WTC11 (cell line): ENCODE measurements at regions not wholly inside any gene's neighbourhood (a gene's known extent, or its start where the extent isn't known, plus 50 kb on each side); places are given as distances from the start of the nearest gene placed in this dataset.

Experiments
- ATAC-seq: fragments of 200-7000 bp; cut with Tn5 transposase; 2 replicates; pipeline ENCODE4 v1.10.0; 2021; ENCODE audit warnings: mild to moderate bottlenecking, moderate library complexity
- CTCF ChIA-PET: fragments of 300-600 bp; sonication (Branson Sonifier 250); formaldehyde crosslinking; loops from one replicate; lab custom pipeline; 2021; ENCODE audit warnings: antibody characterized with exemption; lab: Charles Lee
- POLR2A ChIA-PET: fragments of 350-600 bp; sonication (Branson Sonifier 250); formaldehyde crosslinking; loops from one replicate; lab custom pipeline; 2021; ENCODE audit warnings: antibody characterized with exemption; lab: Charles Lee
- DNase-seq: peaks from one replicate; pipeline ENCODE4 v3.0.0; 2021; ENCODE audit warnings: low spot score
- H3K27ac Mint-ChIP-seq: 2 replicates; pipeline ENCODE4 v1.8.0; 2021; ENCODE audit warnings: mixed read lengths
- H3K27me3 Mint-ChIP-seq: 2 replicates; pipeline ENCODE4 v1.8.0; 2021; ENCODE audit warnings: low read depth, mild to moderate bottlenecking, moderate library complexity, mixed read lengths
- H3K36me3 Mint-ChIP-seq: 2 replicates; pipeline ENCODE4 v1.8.0; 2021; ENCODE audit warnings: mixed read lengths
- H3K4me1 Mint-ChIP-seq: 2 replicates; pipeline ENCODE4 v1.8.0; 2022; ENCODE audit warnings: mixed read lengths
- H3K4me3 Mint-ChIP-seq: 2 replicates; pipeline ENCODE4 v1.8.0; 2021; ENCODE audit warnings: mild to moderate bottlenecking, moderate library complexity, mixed read lengths
- H3K9me3 Mint-ChIP-seq: 2 replicates; pipeline ENCODE4 v1.8.0; 2021; ENCODE audit warnings: mixed read lengths
- ATF1 ChIP-seq: sonication (generic); formaldehyde crosslinking; IDR thresholded peaks from 2 replicates; pipeline ENCODE4 v1.8.1; 2023; ENCODE audit warnings: mild to moderate bottlenecking, moderate library complexity, missing genetic modification reagents
- CBFB ChIP-seq: sonication (generic); formaldehyde crosslinking; IDR thresholded peaks from 2 replicates; pipeline ENCODE4 v1.8.1; 2022; ENCODE audit warnings: mild to moderate bottlenecking, low read depth, missing genetic modification reagents
- ESRRA ChIP-seq: sonication (generic); formaldehyde crosslinking; IDR thresholded peaks from 2 replicates; pipeline ENCODE4 v1.8.1; 2022; ENCODE audit warnings: mild to moderate bottlenecking, missing genetic modification reagents, borderline replicate concordance
- FOXP4 ChIP-seq: sonication (generic); formaldehyde crosslinking; IDR thresholded peaks from 2 replicates; pipeline ENCODE4 v1.8.0; 2022; ENCODE audit warnings: mild to moderate bottlenecking, missing genetic modification reagents
- GTF2I ChIP-seq: fragments of 250-450 bp; sonication (Bioruptor Pico); conservative IDR thresholded peaks from 2 replicates; pipeline ENCODE4 v1.4.0; 2021; ENCODE audit warnings: mild to moderate bottlenecking
- HMGA2 ChIP-seq: fragments of 250-450 bp; sonication (Bioruptor Pico); IDR thresholded peaks from 2 replicates; pipeline ENCODE4 v1.4.0; 2021; ENCODE audit warnings: mild to moderate bottlenecking, moderate library complexity
- IRF2 ChIP-seq: sonication (generic); formaldehyde crosslinking; IDR thresholded peaks from 2 replicates; pipeline ENCODE4 v1.8.0; 2022; ENCODE audit warnings: low read depth, missing genetic modification reagents, borderline replicate concordance
- NFYB ChIP-seq: sonication (generic); formaldehyde crosslinking; conservative IDR thresholded peaks from 2 replicates; pipeline ENCODE4 v1.8.0; 2022; ENCODE audit warnings: low read depth, missing genetic modification reagents
- NR1H2 ChIP-seq: sonication (generic); formaldehyde crosslinking; IDR thresholded peaks from 2 replicates; pipeline ENCODE4 v1.9.0; 2021; ENCODE audit warnings: mild to moderate bottlenecking, moderate library complexity, missing genetic modification reagents
- OVOL2 ChIP-seq: fragments of 250-450 bp; sonication (Bioruptor Pico); IDR thresholded peaks from 2 replicates; pipeline ENCODE4 v1.9.0; 2021; ENCODE audit warnings: mild to moderate bottlenecking, borderline replicate concordance
- SMAD3 ChIP-seq: sonication (generic); formaldehyde crosslinking; IDR thresholded peaks from 2 replicates; pipeline ENCODE4 v1.8.0; 2022; ENCODE audit warnings: missing genetic modification reagents, mild to moderate bottlenecking, borderline replicate concordance
- SP1 ChIP-seq: sonication (generic); formaldehyde crosslinking; conservative IDR thresholded peaks from 2 replicates; pipeline ENCODE4 v1.8.1; 2022; ENCODE audit warnings: missing genetic modification reagents
- STAT6 ChIP-seq: sonication (generic); formaldehyde crosslinking; conservative IDR thresholded peaks from 2 replicates; pipeline ENCODE4 v1.8.1; 2023; ENCODE audit warnings: mild to moderate bottlenecking, low read depth, missing genetic modification reagents, moderate library complexity
- TCF7 ChIP-seq: sonication (generic); formaldehyde crosslinking; IDR thresholded peaks from 2 replicates; pipeline ENCODE4 v1.8.0; 2022; ENCODE audit warnings: mild to moderate bottlenecking, low read depth, missing genetic modification reagents, moderate library complexity
- USF1 ChIP-seq: sonication (generic); formaldehyde crosslinking; IDR thresholded peaks from 2 replicates; pipeline ENCODE4 v1.8.0; 2022; ENCODE audit warnings: mild to moderate bottlenecking, missing genetic modification reagents
- ZMAT4 ChIP-seq: fragments of 250-450 bp; sonication (Bioruptor Pico); IDR thresholded peaks from 2 replicates; pipeline ENCODE4 v1.9.0; 2021; ENCODE audit warnings: mild to moderate bottlenecking
- ZNF263 ChIP-seq: sonication (generic); formaldehyde crosslinking; IDR thresholded peaks from 2 replicates; pipeline ENCODE4 v1.8.1; 2022; ENCODE audit warnings: low read depth, mild to moderate bottlenecking, moderate library complexity, missing genetic modification reagents
- ZNF532 ChIP-seq: fragments of 250-450 bp; sonication (Bioruptor Pico); IDR thresholded peaks from 2 replicates; pipeline ENCODE4 v1.9.0; 2021; ENCODE audit warnings: mild to moderate bottlenecking, borderline replicate concordance
- ZNF671 ChIP-seq: fragments of 250-450 bp; sonication (Bioruptor Pico); IDR thresholded peaks from 2 replicates; pipeline ENCODE4 v1.8.0; 2021; ENCODE audit warnings: mild to moderate bottlenecking
- TF ChIP-seq, protein P1 (sequence below): fragments of 250-450 bp; sonication (Bioruptor Pico); IDR thresholded peaks from 2 replicates; pipeline ENCODE4 v1.9.0; 2021; ENCODE audit warnings: moderate library complexity, mild to moderate bottlenecking, inconsistent platforms, borderline replicate concordance
- TF ChIP-seq, protein P2 (sequence below): sonication (generic); formaldehyde crosslinking; IDR thresholded peaks from 2 replicates; pipeline ENCODE4 v1.8.1; 2022; ENCODE audit warnings: low read depth, missing genetic modification reagents, borderline replicate concordance
- TF ChIP-seq, protein P3 (sequence below): fragments of 250-450 bp; sonication (Bioruptor Pico); IDR thresholded peaks from 2 replicates; pipeline ENCODE4 v1.8.0; 2021; ENCODE audit warnings: mild to moderate bottlenecking
- TF ChIP-seq, protein P4 (sequence below): sonication (generic); formaldehyde crosslinking; IDR thresholded peaks from 2 replicates; pipeline ENCODE4 v1.8.1; 2022; ENCODE audit warnings: mild to moderate bottlenecking, missing genetic modification reagents, moderate library complexity, borderline replicate concordance

GRCh38 chr13:47421525-47421924, 524.7 kb upstream of the HTR2A start:
- POLR2A ChIA-PET = interaction anchor here (0.6 kb wide), 1 partner anchor 140 kb away, joined by 3 read pairs; no protein-coding TSS in a partner anchor
- no peaks in the 10 kb centered on the region for H3K9me3 Mint-ChIP-seq
- ATAC-seq = no peak

GRCh38 chr13:47420568-47420967, 523.7 kb upstream of the HTR2A start:
- Mint-ChIP-seq H3K4me3 (no peak overlapping the region), H3K4me1 (no peaks in the 10 kb centered on the region), H3K36me3 (no peaks in the 10 kb centered on the region), H3K27me3 (no peaks in the 10 kb centered on the region), H3K9me3 (no peaks in the 10 kb centered on the region), H3K27ac (no peak overlapping the region)
- POLR2A ChIA-PET = no interaction called here
- ATAC-seq (no peak), DNase-seq (no peak)
- CTCF ChIA-PET = no interaction called here
- no peak for TF ChIP-seq ZNF263 (CRISPR knock-in tag)
- TF ChIP-seq USF1 = no peak
- no peak for TF ChIP-seq NFYB (CRISPR knock-in tag)
- no peak for TF ChIP-seq STAT6 (CRISPR knock-in tag)
- TF ChIP-seq ZNF532 = no peak
- TF ChIP-seq ATF1 = no peak
- no peak for TF ChIP-seq SMAD3 (CRISPR knock-in tag)
- no peak for TF ChIP-seq GTF2I
- no peak for TF ChIP-seq CBFB (CRISPR knock-in tag)
- no peak for TF ChIP-seq ZNF671
- TF ChIP-seq, protein P1, sequence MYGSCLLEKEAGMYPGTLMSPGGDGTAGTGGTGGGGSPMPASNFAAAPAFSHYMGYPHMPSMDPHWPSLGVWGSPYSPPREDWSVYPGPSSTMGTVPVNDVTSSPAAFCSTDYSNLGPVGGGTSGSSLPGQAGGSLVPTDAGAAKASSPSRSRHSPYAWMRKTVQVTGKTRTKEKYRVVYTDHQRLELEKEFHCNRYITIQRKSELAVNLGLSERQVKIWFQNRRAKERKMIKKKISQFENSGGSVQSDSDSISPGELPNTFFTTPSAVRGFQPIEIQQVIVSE = no peak
- TF ChIP-seq FOXP4 (CRISPR knock-in tag) = no peak
- TF ChIP-seq, protein P2, sequence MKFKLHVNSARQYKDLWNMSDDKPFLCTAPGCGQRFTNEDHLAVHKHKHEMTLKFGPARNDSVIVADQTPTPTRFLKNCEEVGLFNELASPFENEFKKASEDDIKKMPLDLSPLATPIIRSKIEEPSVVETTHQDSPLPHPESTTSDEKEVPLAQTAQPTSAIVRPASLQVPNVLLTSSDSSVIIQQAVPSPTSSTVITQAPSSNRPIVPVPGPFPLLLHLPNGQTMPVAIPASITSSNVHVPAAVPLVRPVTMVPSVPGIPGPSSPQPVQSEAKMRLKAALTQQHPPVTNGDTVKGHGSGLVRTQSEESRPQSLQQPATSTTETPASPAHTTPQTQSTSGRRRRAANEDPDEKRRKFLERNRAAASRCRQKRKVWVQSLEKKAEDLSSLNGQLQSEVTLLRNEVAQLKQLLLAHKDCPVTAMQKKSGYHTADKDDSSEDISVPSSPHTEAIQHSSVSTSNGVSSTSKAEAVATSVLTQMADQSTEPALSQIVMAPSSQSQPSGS (CRISPR knock-in tag) = no peak

More at GRCh38 chr13:47421525-47421924, 524.7 kb upstream of the HTR2A start:
- no peaks in the 10 kb centered on the region for H3K27me3 Mint-ChIP-seq
- H3K4me3 Mint-ChIP-seq = no peak overlapping the region
- CTCF ChIA-PET = no interaction called here
- H3K27ac Mint-ChIP-seq = no peak overlapping the region
- TF ChIP-seq, protein P3, sequence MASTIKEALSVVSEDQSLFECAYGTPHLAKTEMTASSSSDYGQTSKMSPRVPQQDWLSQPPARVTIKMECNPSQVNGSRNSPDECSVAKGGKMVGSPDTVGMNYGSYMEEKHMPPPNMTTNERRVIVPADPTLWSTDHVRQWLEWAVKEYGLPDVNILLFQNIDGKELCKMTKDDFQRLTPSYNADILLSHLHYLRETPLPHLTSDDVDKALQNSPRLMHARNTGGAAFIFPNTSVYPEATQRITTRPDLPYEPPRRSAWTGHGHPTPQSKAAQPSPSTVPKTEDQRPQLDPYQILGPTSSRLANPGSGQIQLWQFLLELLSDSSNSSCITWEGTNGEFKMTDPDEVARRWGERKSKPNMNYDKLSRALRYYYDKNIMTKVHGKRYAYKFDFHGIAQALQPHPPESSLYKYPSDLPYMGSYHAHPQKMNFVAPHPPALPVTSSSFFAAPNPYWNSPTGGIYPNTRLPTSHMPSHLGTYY (CRISPR knock-in tag) = no peak
- no peak for TF ChIP-seq NR1H2 (CRISPR knock-in tag)
- no peak for TF ChIP-seq OVOL2 (CRISPR knock-in tag)
- TF ChIP-seq, protein P4, sequence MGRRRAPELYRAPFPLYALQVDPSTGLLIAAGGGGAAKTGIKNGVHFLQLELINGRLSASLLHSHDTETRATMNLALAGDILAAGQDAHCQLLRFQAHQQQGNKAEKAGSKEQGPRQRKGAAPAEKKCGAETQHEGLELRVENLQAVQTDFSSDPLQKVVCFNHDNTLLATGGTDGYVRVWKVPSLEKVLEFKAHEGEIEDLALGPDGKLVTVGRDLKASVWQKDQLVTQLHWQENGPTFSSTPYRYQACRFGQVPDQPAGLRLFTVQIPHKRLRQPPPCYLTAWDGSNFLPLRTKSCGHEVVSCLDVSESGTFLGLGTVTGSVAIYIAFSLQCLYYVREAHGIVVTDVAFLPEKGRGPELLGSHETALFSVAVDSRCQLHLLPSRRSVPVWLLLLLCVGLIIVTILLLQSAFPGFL (CRISPR knock-in tag) = no peak
- TF ChIP-seq ESRRA = no peak
- TF ChIP-seq ZMAT4 (CRISPR knock-in tag) = no peak
- no peak for TF ChIP-seq HMGA2 (CRISPR knock-in tag)
- TF ChIP-seq ZNF671 = no peak
- TF ChIP-seq IRF2 (CRISPR knock-in tag) = no peak
- TF ChIP-seq TCF7 (CRISPR knock-in tag) = no peak
- TF ChIP-seq SP1 = no peak
- no peaks in the 10 kb centered on the region for H3K36me3 Mint-ChIP-seq
- no peak for DNase-seq
- H3K4me1 Mint-ChIP-seq = no peaks in the 10 kb centered on the region
